Spinal cord (tissue), 9 donors: ENCODE measurements at regions not wholly inside any gene's neighbourhood (a gene's known extent, or its start where the extent isn't known, plus 50 kb on each side); places are given as distances from the start of the nearest gene placed in this dataset.

Experiments
- DNase-seq, 6 donors: peaks; one replicate each; pipeline versions ENCODE4 v3.0.0 to v3.0.0-alpha.2; 2013 to 2015; ENCODE audit warnings: low spot score in 6 of 6, low read depth in 4 of 6
- H3K27ac ChIP-seq: one replicate; pipeline ENCODE4 v1.5.1; 2013; ENCODE audit warnings: low read depth, low read length, control low read depth
- H3K27me3 ChIP-seq: one replicate; pipeline ENCODE4 v1.6.1; 2013; ENCODE audit warnings: low read length; ENCODE audit not compliant: control insufficient read depth, insufficient read depth
- H3K36me3 ChIP-seq: one replicate; pipeline ENCODE4 v1.6.1; 2013; ENCODE audit warnings: low read length; ENCODE audit not compliant: control insufficient read depth, insufficient read depth
- H3K4me1 ChIP-seq: one replicate; pipeline ENCODE4 v1.6.1; 2013; ENCODE audit warnings: low read length; ENCODE audit not compliant: control insufficient read depth, insufficient read depth
- H3K4me3 ChIP-seq: one replicate; pipeline ENCODE4 v1.5.1; 2013; ENCODE audit warnings: low read depth, low read length, control low read depth
- H3K9me3 ChIP-seq: one replicate; pipeline ENCODE4 v1.6.1; 2013; ENCODE audit warnings: low read length; ENCODE audit not compliant: control insufficient read depth, insufficient read depth
- WGBS: methylation state at CpG from one replicate; pipeline ENCODE4 v1.1.5; 2013; ENCODE audit warnings: missing lambda C conversion rate; ENCODE audit not compliant: insufficient coverage; 5-methylcytosine and 5-hydroxymethylcytosine counted together
- donor health status: healthy.

DNA sequence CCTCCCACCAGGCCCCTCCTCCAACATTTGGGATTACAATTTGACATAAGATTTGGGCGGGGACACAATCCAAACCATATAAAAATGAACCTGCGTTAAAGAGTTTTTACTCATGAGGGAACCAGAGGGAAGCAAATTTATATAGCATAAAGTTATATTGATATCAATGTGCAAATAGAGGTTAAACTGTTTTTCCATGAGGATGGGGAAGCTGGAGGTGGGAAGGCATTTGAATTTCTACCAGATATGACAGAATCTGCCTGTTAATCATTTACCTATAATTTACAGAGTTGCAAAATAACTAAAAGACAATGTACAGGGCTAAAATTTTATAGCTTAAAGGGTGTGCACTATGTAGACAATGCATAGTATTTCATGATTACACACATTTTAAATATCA is 322.0 kb upstream of the FKBP1C start:
- Histone ChIP-seq H3K9me3 (no peaks in the 10 kb centered on the region), H3K4me1 (no peaks in the 10 kb centered on the region), H3K4me3 (no peak overlapping the region), H3K36me3 (no peaks in the 10 kb centered on the region), H3K27ac (no peak overlapping the region), H3K27me3 (no peaks in the 10 kb centered on the region)
- no CpG with 5 or more reads among the region's 2 CpGs for WGBS
- no peak for DNase-seq

DNA sequence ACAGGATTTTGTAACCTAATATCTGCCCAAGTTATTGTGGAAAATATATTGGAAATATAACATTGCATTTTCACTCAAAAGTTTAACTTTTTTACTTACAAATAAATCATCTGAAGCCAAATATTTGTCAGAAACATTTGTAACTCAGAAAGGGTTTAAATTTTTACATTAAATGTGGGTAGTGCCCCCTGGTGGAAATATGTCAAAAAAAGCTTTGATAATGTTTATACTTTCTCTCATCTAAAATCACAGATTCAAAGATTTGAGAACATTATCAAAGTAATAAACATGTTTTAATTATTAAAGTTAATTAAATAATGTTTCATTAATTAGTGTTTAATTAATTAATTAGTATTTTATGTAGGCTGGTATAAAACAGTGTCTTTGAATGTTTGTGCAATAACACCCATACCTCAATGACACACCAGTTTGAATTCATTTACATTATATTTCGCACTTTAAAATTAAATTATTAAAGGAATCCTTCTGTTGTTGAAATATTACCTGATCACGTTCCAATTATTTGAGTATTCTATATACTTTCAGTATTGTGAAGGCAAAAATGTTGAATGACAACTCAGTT is 320.1 kb upstream of the FKBP1C start:
- no peaks in the 10 kb centered on the region for H3K4me1 ChIP-seq
- H3K27ac ChIP-seq: no peak overlapping the region
- peak in 3 of 6 donors; percentile 6 to 72 (median 30) for DNase-seq
- H3K4me3 ChIP-seq: no peak overlapping the region
- H3K9me3 ChIP-seq: no peaks in the 10 kb centered on the region
- H3K36me3 ChIP-seq: no peaks in the 10 kb centered on the region
- H3K27me3 ChIP-seq: no peaks in the 10 kb centered on the region
- no CpG with 5 or more reads among the region's 2 CpGs for WGBS

DNA sequence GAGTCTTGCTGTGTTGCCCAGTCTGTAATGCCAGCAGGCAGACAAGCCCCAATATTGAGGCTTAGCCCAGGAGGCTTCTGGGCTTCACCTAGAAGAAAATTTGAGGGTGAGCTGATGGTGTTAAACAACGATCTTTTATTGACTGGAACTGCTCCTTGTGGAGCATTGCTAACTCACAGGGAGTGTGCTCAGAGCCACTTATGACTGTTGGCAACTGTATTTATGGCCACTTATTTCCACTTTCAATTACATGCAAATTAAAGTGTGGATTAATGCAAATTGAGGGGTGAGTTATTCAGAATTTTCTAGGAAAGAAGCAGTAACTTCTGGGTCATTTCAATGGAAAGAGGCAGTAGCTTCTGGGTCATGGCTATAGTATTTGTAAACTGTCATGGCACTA is 317.2 kb upstream of the FKBP1C start:
- no peak overlapping the region for H3K27ac ChIP-seq
- no peaks in the 10 kb centered on the region for H3K27me3 ChIP-seq
- no peak for DNase-seq
- whole genome bisulfite sequencing: no CpG with 5 or more reads among the region's 1 CpG
- no peaks in the 10 kb centered on the region for H3K36me3 ChIP-seq
- H3K9me3 ChIP-seq: no peaks in the 10 kb centered on the region
- H3K4me1 ChIP-seq: no peaks in the 10 kb centered on the region
- no peak overlapping the region for H3K4me3 ChIP-seq

DNA sequence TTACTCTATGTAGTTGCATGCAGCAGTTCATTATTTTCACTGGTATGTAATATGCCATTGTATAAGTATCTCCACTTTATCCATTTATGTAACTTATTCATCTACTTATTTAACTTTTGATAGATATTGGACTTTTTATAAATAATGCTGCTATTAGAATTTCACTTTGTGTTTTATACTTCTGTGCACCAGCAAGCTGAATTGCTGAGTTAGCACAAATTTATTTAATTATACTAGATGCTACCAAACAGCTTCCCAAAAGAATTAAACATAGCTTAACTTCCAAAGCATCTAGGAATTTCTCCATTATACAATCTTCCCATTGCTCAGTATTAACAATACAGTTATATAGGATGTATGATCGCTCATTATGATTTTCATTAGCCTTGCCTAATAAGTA is 308.0 kb upstream of the FKBP1C start:
- H3K4me1 ChIP-seq: no peaks in the 10 kb centered on the region
- no peaks in the 10 kb centered on the region for H3K36me3 ChIP-seq
- no peak overlapping the region for H3K4me3 ChIP-seq
- WGBS: no CpG with 5 or more reads among the region's 1 CpG
- no peak overlapping the region for H3K27ac ChIP-seq
- no peaks in the 10 kb centered on the region for H3K9me3 ChIP-seq
- no peaks in the 10 kb centered on the region for H3K27me3 ChIP-seq
- DNase-seq: no peak

DNA sequence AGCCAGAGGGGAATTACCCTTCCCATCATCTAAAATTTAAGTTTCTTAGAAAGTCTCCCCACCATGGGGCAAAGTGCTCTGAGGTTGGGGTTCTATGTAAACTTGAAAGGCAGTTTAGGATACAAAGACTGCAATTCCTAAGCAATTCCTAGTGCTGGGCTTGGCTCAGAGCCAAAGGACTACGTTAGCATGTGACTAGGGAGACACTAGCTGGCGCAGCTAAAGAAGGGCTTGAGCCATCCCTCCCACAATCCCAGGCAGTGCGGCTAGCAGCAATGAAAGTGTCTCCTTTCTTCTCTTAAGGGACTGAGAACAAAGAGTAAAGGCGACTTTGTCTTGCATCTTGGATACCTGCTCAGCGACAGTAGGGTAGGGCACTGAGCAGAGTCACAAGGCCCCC is 306.6 kb upstream of the FKBP1C start:
- Histone ChIP-seq H3K9me3 (no peaks in the 10 kb centered on the region), H3K4me3 (no peak overlapping the region), H3K36me3 (no peaks in the 10 kb centered on the region), H3K27ac (no peak overlapping the region), H3K27me3 (no peaks in the 10 kb centered on the region), H3K4me1 (no peaks in the 10 kb centered on the region)
- 76% methylated on average over 4 of the region's 5 CpGs for WGBS
- DNase-seq: no peak

DNA sequence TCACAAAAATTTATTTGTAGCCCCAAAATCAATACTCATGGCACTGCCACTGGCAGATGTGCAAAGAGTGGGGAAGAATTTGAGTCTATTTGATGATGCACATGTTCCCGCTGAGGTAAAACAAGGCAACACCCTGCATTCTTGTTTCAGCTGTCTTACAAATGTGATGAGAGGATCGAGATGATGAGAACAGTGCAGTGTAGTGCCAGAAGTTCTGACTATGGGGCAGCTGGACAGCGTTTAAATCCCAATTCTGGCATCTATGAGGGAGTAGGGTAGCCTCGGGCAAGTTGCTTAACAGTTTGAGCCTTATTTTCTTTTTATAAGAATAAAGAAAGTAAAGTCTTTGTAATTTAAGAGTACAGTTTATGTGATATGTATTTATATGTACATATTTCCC is 296.7 kb upstream of the FKBP1C start:
- Histone ChIP-seq H3K27me3 (no peaks in the 10 kb centered on the region), H3K4me1 (no peaks in the 10 kb centered on the region), H3K9me3 (no peaks in the 10 kb centered on the region), H3K36me3 (no peaks in the 10 kb centered on the region), H3K4me3 (no peak overlapping the region), H3K27ac (no peak overlapping the region)
- no peak for DNase-seq
- WGBS: 89% methylated on average over 1 of the region's 4 CpGs

DNA sequence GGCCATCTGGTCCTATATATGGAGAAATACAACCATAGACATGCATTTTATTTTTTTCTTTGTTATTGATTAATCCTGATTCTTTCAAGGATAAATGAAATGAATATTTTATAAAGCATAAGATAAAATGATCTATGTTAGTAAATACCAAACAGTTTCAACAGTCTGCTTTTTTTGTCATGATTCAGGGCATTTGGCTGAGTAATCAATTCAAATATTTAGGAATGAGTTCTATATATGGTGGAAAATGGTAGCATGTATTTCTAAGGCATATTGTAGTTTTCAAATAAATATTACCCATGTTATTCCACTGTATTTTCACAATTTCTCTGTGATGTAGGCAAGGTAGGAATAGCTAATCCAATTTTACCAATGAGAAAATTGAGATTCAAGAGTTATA is 287.5 kb upstream of the FKBP1C start:
- H3K9me3 ChIP-seq: no peaks in the 10 kb centered on the region
- no peaks in the 10 kb centered on the region for H3K27me3 ChIP-seq
- no peak overlapping the region for H3K27ac ChIP-seq
- DNase-seq: no peak
- H3K36me3 ChIP-seq: no peaks in the 10 kb centered on the region
- no peaks in the 10 kb centered on the region for H3K4me1 ChIP-seq
- H3K4me3 ChIP-seq: no peak overlapping the region

DNA sequence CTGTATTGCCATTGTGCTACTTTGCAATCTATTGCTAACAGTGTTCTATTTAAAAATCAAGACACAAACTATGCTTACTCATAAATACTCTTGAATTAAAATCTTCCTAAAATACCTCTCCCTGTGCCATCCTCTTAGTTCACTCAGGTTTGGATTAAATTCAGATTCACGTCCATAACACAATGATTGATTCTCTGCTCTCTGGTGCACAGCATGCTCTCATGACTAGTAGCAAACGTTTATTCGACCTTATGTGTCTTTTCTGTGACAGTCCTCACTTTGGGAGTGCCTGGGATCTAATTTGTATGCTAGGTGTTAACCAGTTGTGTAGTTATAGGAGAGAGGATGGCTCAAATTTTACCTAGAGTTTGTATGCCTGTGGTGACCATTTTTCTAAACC is 270.4 kb upstream of the FKBP1C start:
- Histone ChIP-seq H3K4me1 (no peaks in the 10 kb centered on the region), H3K9me3 (no peaks in the 10 kb centered on the region), H3K27ac (no peak overlapping the region), H3K27me3 (no peaks in the 10 kb centered on the region), H3K4me3 (no peak overlapping the region), H3K36me3 (no peaks in the 10 kb centered on the region)
- WGBS: 43% methylated on average over 3 of the region's 3 CpGs
- DNase-seq: peak in 1 of 6 donors; percentile 57

DNA sequence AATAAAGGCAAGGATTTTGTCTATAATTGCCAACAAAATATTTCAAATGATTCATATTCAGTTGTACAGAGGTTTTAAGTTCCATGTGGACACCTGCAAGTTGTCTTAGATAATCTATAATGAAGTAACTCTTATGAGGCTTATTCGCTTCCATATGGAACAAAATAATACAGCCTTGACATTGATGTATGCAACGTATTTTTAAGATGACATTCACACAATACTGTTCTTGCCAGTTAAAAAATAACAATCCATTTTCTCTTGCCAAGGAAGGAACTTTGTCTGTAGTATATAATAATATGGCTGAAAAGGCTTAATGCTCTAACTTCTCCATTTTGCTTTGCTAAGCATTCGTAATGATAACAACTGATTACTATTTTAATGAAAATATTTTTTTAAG is 269.3 kb upstream of the FKBP1C start:
- no peak for DNase-seq
- Histone ChIP-seq H3K4me1 (no peaks in the 10 kb centered on the region), H3K27me3 (no peaks in the 10 kb centered on the region), H3K27ac (no peak overlapping the region), H3K4me3 (no peak overlapping the region), H3K36me3 (no peaks in the 10 kb centered on the region), H3K9me3 (no peaks in the 10 kb centered on the region)
- whole genome bisulfite sequencing: no CpG with 5 or more reads among the region's 3 CpGs

DNA sequence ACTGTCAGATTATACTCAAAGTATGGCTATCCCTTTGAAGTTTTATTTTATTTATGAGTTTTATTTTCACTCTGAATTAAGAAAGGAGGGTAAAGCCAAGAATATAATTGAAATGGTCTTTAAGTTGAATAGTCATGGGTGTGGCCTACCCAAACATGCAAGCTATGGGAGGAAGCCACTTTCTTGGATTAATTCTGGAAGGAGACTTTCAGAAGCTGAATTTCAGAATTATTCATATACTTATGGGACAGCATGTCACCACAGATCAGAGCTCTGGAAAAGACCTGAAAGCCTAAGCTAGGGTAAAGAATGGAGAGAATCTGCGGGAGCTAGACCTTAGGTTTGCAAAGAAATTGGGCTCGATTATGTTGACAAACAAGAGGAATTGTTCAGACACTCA is 242.4 kb upstream of the FKBP1C start:
- Histone ChIP-seq H3K36me3 (no peaks in the 10 kb centered on the region), H3K4me3 (no peak overlapping the region), H3K27ac (no peak overlapping the region), H3K9me3 (no peaks in the 10 kb centered on the region), H3K27me3 (no peaks in the 10 kb centered on the region), H3K4me1 (no peaks in the 10 kb centered on the region)
- no peak for DNase-seq
- WGBS: 100% methylated on average over 2 of the region's 2 CpGs
